Fibroblast of skin of right quadriceps (primary cell): ENCODE measurements at regions not wholly inside any gene's neighbourhood (a gene's known extent, or its start where the extent isn't known, plus 50 kb on each side); places are given as distances from the start of the nearest gene placed in this dataset.
"Not testable (repeated sequence)": the region's sequence is repeated elsewhere in the genome, so short reads cannot be mapped to it uniquely, and the experiment has no call there.

Experiments
- DNase-seq: peaks from one replicate; pipeline ENCODE4 v3.0.0-alpha.2; 2013

GRCh38 chr11:134612140-134613030, 200.3 kb upstream of the B3GAT1 start:
- DNase-seq, result no peak

DNA sequence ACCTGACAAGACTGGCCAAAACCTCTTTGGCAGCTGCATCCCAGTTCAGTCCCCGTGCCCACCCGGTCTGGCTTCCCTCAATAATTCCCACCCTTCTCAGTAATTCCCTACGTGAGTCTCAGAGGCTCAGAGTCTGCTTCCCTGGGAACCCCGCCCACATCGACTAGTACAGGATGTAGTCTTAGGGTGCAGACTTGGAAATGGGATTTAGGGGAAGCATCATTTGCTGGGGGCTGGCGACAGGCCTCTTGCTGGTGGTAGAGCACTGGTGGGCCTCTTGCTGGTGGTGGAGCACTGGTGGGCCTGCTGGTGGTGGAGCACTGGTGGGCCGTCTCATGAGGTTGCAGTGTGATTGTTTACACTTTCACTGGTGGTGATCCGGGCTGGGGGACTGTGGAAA, 199.5 kb upstream of the B3GAT1 start:
- no peak for DNase-seq

DNA sequence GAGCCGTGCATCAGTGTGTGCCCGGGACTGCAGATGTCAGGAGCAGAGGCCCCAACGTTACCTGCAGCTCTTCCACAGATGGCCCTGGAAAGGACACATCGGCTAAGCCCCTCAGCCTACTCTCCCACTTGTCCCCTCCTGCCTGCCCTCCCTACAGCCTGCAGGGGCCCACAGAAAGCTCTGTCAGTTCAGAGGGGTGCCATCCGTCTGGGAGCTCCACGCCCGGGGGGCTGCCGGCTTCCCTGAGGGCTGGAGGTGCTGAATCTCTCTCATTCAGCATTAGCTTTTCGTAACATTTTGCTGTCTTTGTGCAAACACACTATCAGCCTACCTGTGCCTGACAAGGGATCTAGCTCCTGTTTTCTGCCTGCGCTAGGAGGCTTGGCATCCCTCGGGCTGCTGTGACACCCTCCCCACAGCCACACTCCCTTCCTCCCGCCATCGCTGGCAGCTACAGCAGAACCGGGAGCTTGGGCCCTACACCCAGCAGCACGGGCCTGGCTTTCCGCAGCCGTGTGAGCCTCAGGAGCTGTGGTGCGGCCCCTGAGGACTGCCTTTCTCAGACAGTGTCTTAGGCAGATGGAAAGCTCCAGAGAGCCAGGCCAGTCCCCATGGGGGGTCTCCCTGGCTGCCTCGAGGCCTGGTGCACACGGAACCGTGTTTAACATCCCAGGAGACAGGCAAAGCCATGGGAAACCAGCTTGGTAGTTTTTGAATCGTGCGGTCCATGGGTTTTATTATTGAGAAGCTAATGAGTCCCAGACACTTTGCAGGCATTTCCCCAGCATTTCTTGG, 198.3 kb upstream of the B3GAT1 start:
- no peak for DNase-seq

DNA sequence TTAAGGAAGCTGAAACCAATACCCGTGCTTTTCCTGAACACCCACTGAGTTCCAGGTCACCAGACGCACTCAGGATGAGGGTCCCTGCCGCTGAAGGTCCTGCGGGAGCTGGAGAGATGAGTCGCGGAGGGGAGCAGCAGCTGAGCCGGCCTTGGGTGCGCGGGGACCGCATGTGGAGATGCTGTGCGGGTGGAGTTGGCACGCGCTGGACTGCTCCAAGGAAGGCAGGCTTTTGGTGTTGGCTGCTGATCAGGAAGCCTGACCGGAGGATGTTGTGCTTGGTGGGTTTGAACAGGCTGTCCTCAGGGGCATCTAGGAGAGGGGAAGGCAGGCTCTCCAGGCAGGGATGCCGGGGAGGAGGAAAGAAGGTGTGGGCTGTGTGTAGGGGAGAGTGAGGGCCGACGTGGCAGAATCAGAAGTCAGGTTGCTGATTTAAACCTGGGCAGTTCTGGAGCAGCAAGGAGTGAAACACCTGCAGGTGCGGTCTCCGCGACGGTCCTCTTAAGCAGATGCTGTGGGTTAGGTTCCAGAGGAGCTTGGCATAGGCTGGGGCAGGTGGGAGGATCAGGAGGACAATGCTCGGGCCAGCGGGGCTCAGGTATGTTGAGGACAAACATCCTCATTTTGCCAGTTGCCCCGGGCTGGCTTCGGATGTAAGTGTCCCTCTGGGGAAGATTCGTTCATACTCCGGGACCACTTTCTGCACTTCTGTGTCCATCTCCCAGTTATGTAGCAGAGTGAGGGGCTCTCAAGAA, 197.5 kb upstream of the B3GAT1 start:
- DNase-seq, result no peak

DNA sequence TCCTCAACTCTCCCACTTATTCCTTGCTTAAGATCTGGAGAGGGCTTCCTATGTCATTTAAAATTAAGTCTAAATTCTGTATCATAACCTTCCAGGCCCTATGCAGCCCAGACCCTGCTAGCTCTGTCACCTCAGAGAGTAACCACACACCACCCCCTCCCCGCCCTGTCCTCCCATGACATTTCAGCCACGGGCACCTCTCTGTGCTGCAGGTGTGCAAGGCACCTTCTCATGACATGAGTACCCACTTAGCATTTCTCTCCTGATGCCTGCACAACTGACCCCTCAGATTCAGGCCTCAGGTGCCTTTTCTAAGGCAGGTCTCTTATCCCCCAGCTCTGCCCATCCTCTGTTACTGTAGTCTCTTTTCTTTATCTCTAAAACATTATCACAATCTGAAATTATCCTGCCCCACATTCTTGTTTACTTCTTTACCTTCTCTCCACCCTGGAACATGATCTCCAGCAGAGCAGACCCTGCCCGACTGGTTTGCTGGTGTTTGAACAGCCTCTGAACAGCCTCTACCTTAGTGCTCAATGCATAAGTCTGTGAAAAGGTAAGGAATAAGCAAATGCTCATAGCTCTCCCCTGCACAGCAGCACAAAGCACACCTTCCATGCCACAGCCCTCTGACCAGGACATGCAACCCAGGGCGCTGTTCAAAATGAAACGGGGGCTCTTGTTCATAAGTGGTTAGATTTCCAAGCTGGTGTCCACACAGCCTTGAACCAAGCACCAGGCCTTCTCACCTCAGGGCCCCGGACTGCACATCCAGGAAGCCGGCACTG, 196.1 kb upstream of the B3GAT1 start:
- no peak for DNase-seq

DNA sequence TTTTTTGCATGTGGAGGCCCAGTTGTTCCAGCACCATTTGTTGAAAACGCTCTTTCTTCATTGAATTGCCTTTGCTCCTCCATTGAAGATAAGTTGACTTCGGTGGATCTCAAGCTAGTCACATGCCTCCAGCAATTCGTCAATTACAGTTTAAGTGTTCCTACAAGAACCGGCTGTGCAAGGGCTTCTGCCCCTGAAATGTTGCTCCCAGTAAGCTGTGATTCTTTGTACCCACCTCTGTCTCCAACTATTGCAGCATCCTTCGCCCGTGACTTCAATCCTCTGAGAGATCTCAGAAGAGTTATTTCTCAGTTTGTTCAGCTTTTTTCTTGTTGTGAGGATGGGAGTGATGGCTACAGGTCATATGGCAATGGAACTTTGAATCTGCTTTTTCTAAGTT, 194.2 kb upstream of the B3GAT1 start:
- no peak for DNase-seq

GRCh38 chr11:134604886-134605285, 192.8 kb upstream of the B3GAT1 start:
- DNase-seq, result no peak

DNA sequence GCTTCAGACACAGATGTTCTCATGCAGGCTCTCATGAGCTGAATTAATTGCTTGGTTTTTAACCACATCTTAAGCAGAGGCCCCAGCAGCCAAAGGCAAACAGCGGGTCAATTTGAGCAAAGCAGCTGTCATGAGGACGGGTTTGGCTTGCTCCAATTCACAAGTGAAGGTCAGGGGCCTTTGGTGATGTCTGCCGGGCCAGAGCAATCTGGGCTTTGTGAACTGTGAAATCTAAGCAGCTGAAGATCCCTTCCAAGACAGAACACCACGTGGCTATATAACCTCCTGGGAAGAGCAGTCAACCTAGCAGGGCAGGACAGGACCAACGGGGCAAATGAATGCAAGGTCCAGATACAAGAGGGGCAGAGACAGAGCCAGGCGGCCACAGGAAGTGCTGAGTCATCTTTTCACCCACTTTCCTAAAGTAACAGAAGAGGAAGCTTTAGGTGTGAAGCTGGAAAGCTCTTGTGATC, 187.3 kb upstream of the B3GAT1 start:
- DNase-seq, result no peak

- no peak for DNase-seq
Observed at GRCh38 chr11:134598368-134598767, 186.3 kb upstream of the B3GAT1 start.

GRCh38 chr11:134597452-134597851, 185.4 kb upstream of the B3GAT1 start:
- DNase-seq, result no peak

DNA sequence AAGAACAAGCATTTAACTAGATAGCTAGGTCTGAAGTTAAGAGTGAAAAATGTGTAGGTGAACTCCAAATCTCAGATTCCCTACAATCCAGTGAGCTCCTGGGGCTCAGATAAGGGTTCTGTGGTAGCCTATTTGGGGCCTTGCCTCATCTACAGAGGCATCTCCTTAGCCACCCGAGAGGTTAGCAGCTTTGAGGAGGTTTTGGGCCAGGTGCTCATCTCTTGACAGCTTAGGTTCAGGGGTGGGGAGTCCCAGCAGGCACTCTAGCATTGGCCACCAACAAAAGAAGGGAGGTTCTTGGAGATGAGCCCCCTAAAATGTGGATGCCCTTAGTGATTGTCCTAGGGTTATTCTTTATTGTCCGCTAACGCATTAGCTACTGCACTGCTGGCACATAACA, 184.4 kb upstream of the B3GAT1 start:
- no peak for DNase-seq

DNA sequence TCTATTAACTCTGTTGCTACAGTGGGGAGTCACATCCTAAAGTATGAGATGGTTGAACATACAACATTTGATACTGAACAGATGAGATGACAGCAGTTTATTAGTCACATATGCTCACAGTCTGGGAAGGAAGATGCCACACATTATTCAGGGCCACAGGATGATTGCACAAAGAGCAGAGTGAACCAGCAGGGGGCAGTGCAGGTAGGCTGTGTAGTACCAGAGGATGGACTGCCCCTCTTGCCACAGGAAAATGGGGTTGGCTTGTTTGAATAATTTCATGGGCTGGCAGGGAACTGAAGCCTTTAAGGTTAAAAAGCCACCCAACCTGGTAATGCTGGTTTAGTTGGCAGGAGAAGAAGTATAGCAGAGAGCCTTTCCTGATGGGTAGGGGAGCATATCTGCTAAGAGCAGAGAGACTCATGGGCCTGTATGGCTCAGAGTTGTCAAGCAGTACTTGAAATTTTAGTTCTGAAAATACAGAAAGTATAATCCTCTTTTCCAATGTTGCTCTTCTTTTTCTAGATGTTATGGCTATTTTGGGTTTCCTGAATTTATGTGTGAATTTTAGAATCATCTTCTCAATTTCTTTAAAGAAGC, 180.4 kb upstream of the B3GAT1 start:
- DNase-seq, result no peak

DNA sequence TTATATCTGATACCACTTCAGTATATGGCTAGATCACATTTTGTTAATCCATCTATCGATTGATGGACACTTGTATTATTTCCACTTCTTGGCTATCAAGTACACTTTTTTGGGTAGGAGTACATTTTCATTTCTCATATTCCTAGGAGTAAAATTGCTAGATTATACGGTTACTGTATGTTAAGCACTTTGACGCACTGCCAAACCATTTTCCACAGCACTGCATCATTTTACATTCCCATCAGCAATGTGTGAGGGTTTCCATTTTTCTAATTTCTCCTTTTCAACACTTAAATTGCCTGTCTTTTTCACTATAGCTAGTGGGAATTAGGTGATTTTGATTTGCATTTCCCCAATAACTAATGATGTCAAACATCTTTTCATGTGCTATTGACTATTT, 179.3 kb upstream of the B3GAT1 start:
- no peak for DNase-seq

GRCh38 chr11:134589129-134589528, 177.1 kb upstream of the B3GAT1 start:
- no peak for DNase-seq

DNA sequence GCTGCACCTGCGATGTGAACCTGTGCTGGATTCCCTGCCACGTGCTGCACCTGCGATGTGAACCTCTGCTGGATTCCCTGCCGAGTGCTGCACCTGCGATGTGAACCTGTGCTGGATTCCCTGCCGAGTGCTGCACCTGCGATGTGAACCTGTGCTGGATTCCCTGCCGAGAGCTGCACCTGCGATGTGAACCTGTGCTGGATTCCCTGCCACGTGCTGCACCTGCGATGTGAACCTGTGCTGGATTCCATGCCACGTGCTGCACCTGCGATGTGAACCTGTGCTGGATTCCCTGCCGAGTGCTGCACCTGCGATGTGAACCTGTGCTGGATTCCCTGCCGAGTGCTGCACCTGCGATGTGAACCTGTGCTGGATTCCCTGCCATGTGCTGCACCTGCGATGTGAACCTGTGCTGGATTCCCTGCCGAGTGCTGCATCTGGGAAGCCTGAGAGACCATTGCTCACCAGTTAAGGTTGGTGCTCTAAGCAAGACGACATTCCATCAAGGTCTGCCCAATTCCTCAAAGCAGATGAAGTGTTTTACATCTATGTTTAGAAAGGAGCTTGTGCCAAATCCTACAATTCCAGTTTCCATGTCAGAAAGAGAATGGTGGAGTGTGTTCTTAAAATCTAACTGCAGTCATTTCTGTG, 176.5 kb upstream of the B3GAT1 start:
- DNase-seq, result not testable (repeated sequence)

DNA sequence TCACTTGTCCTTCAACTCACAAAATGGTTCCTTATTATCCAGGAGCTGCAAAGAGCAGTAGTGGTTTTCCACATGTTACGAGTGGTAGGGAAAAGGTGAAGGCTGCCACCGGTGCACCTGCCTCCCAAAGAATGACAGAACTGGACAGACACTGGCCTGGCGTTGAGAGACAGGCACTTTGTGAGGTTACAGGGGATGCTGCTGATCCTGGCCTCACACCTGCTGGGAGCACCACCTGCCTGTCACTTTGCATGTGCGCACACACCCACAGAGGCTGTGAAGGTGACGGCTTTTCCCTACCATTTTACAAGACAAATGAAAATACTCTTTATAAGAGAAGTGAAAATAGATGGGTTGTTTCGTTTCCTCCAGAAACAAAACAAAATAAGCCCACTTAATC, 175.3 kb upstream of the B3GAT1 start:
- DNase-seq, result no peak

- no peak for DNase-seq
Observed at GRCh38 chr11:134586726-134587125, 174.7 kb upstream of the B3GAT1 start.

- no peak for DNase-seq
Observed at GRCh38 chr11:134585666-134586610, 173.9 kb upstream of the B3GAT1 start.

GRCh38 chr11:134584706-134585445, 172.8 kb upstream of the B3GAT1 start:
- DNase-seq, result no peak
